ENCODE measurements at regions not wholly inside any gene's neighbourhood (a gene's known extent, or its start where the extent isn't known, plus 50 kb on each side); places are given as distances from the start of the nearest gene placed in this dataset.
A peak's percentile ranks its signal among the peaks of the same experiment; 100 is the strongest.

DNA sequence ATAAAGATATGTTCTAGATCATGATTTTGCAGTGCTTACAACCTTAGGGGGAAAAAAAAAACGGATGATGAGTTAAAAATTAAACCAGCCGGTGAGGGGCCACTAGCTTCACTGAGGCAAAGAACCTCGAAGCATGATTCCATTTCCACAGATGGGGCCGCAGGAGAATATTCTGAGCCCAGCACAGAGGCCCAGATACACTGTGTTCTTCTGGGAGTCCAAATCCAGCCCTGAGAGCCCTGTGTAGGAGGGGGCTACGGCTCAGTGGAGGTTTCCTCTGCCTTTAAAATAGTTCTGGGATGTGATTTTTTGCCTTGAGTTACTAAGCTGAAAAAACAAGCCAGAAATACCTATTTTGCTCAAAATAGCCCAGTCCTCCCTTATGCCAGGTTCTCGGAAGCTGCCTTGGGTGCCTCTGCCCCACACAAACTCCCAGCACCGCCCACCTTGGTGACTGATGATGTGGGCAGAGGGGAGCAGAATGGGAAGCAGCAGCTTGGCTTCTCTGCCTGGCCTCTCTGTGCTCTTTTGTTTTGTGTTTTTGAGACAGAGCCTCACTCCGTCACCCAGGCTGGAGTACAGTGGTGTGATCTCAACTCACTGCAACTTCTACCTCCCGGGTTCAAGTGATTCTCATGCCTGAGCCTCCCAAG is 105.4 kb upstream of the BCL2L14 start:
- Histone ChIP-seq H3K9ac (ENCODE audit: low read length) (no peak overlapping the region), H3K4me1 (ENCODE audit: control insufficient read depth, insufficient read depth, low read length) (no peaks in the 10 kb centered on the region), H3K27me3 (ENCODE audit: control insufficient read depth, insufficient read depth, low read length) (no peaks in the 10 kb centered on the region), H3K36me3 (ENCODE audit: control insufficient read depth, insufficient read depth, low read length) (no peaks in the 10 kb centered on the region), H3K27ac (ENCODE audit: low read depth, low read length) (no peak overlapping the region), H3K4me3 (ENCODE audit: low read length) (no peak overlapping the region)

DNA sequence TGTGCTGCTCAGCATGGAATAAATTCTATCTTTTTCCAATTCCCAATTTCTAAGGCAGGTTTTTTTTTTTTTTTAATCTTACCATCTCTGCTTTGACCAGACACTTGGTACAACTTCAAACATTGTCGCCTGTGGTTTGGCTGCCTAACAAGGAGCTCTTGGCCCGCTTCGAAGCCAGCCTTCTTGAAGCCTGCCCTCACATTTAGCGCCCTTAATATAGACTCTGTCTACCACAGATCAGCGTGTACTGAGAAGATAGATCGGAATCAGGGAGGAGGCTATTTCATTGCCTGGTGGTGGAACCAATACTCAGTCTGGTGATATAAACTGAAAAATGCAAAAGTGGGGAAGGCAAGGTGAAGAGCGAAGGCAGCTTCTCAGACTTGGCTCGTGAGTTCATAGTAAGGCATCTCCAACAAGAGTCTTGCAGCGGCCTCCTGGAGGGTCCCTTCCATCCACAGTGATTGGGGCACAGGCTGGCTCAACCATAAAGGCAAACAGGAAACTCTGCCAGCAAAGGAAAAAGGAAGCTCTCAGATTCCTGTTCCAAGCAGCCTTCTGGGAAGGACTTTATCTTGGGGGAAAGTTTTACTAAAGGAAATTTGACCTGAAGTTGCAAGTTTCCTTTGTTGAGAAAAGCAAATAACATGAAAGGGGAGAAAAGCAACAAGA is 103.2 kb upstream of the BCL2L14 start:
- no peaks in the 10 kb centered on the region for H3K4me1 ChIP-seq (ENCODE audit: control insufficient read depth, insufficient read depth, low read length)

DNA sequence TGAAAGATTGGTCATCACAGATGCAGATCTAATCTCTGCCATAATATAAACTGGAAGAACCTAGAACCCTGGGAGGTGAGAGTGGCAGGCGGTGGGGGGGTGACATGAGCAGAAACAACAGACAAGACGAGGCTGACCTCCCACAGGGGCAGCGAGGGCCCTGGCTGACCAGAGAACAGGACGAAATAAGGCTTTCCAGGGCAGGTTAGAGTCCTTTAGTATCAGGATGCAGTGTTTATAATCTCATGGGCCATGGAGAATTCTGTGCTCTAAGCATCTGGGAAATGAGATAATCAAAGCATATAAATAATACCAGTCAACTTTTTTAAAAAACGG is 102.7 kb upstream of the BCL2L14 start:
- Histone ChIP-seq H3K27me3 (ENCODE audit: control insufficient read depth, insufficient read depth, low read length) (no peaks in the 10 kb centered on the region), H3K9ac (ENCODE audit: low read length) (no peak overlapping the region), H3K4me3 (ENCODE audit: low read length) (no peak overlapping the region), H3K36me3 (ENCODE audit: control insufficient read depth, insufficient read depth, low read length) (no peaks in the 10 kb centered on the region), H3K27ac (ENCODE audit: low read depth, low read length) (no peak overlapping the region), H3K4me1 (ENCODE audit: control insufficient read depth, insufficient read depth, low read length) (no peaks in the 10 kb centered on the region)

More for the DNA sequence above, 103.2 kb upstream of the BCL2L14 start:
- H3K27me3 ChIP-seq (ENCODE audit: control insufficient read depth, insufficient read depth, low read length): no peaks in the 10 kb centered on the region
- H3K4me3 ChIP-seq (ENCODE audit: low read length): no peak overlapping the region
- H3K36me3 ChIP-seq (ENCODE audit: control insufficient read depth, insufficient read depth, low read length): no peaks in the 10 kb centered on the region
- H3K27ac ChIP-seq (ENCODE audit: low read depth, low read length): no peak overlapping the region
- H3K9ac ChIP-seq (ENCODE audit: low read length): peak overlapping the region; percentile 32

DNA sequence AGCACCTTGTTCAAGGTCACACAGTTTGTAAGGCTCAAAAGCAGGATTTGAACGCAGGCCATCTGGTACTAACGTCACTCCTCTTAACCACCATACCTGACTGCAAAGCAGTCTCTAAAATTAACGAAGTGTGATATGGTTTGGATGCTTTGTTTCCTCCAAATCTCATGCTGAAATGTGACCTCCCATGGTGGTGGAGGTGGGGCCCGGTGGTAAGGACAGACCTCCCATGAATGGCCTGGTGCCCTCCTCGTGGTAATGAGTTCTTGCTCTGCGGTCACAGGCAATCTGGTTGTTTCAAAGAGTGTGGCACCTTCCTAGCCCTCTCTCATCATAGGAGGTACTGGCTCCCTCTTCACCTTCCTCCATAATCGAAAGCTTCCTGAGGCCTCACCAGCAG is 102.2 kb upstream of the BCL2L14 start:
- no peaks in the 10 kb centered on the region for H3K4me1 ChIP-seq (ENCODE audit: control insufficient read depth, insufficient read depth, low read length)
- no peak overlapping the region for H3K27ac ChIP-seq (ENCODE audit: low read depth, low read length)
- H3K9ac ChIP-seq (ENCODE audit: low read length): no peak overlapping the region
- H3K27me3 ChIP-seq (ENCODE audit: control insufficient read depth, insufficient read depth, low read length): no peaks in the 10 kb centered on the region
- H3K36me3 ChIP-seq (ENCODE audit: control insufficient read depth, insufficient read depth, low read length): no peaks in the 10 kb centered on the region
- no peak overlapping the region for H3K4me3 ChIP-seq (ENCODE audit: low read length)

DNA sequence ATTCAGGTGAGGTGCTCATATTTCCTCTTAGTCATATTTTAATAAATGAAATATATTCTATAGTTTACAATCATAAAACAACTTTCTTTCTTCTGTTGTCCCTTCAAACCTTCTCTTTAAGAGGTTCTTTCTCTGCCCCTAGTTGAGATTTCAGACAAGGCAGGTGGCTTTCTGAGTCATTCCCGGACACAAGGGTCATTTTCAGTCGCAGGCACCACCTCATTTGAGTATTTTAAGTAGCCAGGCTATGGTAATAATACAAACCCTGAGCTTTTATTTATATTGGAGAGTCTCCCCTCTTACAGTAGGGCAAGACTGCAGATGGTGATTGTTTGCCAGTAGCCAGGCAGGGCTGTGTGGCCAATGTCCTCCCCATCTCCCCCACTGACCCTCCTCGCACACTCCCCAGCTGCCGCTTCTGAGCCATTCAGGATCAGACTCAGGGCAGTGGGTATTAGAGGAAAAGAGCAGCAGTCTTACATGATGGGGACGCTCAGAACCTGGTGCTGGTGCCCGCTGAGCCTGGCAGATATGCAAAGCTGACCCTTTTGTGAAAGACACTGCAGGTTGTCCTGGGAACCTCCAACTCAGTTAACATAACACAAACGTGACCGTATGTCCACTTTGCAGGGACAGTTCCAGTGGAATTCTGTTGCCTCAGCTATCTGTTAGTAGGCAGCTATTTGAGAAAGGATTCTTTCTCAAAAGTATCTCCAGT is 101.1 kb upstream of the BCL2L14 start:
- no peak overlapping the region for H3K9ac ChIP-seq (ENCODE audit: low read length)
- no peaks in the 10 kb centered on the region for H3K27me3 ChIP-seq (ENCODE audit: control insufficient read depth, insufficient read depth, low read length)
- no peak overlapping the region for H3K27ac ChIP-seq (ENCODE audit: low read depth, low read length)
- H3K36me3 ChIP-seq (ENCODE audit: control insufficient read depth, insufficient read depth, low read length): no peaks in the 10 kb centered on the region
- no peak overlapping the region for H3K4me3 ChIP-seq (ENCODE audit: low read length)
- no peaks in the 10 kb centered on the region for H3K4me1 ChIP-seq (ENCODE audit: control insufficient read depth, insufficient read depth, low read length)

DNA sequence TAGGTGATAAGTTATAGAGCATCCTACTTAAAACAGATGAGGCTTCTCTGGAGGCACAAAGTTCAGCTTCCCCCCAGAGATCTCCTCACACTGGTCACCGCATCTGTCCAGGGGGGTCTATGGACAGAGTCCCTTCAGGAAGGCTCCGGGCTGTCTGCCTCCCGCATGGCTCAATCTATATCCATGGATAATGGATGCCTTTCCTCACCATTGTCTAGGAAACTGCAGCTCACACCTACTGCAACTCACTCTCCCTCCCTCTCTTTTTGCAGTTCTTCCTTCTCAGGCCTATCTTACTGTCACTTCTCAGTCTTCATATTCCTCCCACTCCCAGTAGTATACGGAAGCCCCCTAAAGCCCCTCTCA is 100.6 kb upstream of the BCL2L14 start:
- H3K27me3 ChIP-seq (ENCODE audit: control insufficient read depth, insufficient read depth, low read length): no peaks in the 10 kb centered on the region
- no peak overlapping the region for H3K27ac ChIP-seq (ENCODE audit: low read depth, low read length)
- H3K36me3 ChIP-seq (ENCODE audit: control insufficient read depth, insufficient read depth, low read length): no peaks in the 10 kb centered on the region
- no peaks in the 10 kb centered on the region for H3K4me1 ChIP-seq (ENCODE audit: control insufficient read depth, insufficient read depth, low read length)
- H3K9ac ChIP-seq (ENCODE audit: low read length): no peak overlapping the region
- H3K4me3 ChIP-seq (ENCODE audit: low read length): no peak overlapping the region

DNA sequence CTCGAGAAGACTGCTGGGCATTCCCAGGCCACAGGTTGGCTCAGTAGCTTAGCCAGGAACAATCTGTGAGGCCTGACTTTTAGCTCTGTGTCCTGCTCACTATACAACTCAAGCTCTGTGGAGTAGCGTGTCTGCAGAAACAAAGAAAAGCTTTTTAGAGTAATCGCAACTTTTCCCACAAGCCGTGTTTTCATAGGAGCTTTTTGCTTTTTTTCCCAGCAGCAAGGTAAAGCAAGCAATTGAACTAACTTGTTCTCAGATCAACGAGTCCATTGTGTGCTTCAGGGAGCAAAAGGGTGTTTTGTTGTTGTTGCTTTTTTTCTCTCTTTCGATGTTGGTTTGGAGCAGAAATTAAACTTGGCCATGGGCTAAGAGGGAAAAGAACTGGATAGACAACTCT is 97.3 kb upstream of the BCL2L14 start:
- no peaks in the 10 kb centered on the region for H3K27me3 ChIP-seq (ENCODE audit: control insufficient read depth, insufficient read depth, low read length)
- no peaks in the 10 kb centered on the region for H3K4me1 ChIP-seq (ENCODE audit: control insufficient read depth, insufficient read depth, low read length)
- H3K4me3 ChIP-seq (ENCODE audit: low read length): no peak overlapping the region
- H3K27ac ChIP-seq (ENCODE audit: low read depth, low read length): no peak overlapping the region
- H3K9ac ChIP-seq (ENCODE audit: low read length): no peak overlapping the region
- H3K36me3 ChIP-seq (ENCODE audit: control insufficient read depth, insufficient read depth, low read length): no peaks in the 10 kb centered on the region

DNA sequence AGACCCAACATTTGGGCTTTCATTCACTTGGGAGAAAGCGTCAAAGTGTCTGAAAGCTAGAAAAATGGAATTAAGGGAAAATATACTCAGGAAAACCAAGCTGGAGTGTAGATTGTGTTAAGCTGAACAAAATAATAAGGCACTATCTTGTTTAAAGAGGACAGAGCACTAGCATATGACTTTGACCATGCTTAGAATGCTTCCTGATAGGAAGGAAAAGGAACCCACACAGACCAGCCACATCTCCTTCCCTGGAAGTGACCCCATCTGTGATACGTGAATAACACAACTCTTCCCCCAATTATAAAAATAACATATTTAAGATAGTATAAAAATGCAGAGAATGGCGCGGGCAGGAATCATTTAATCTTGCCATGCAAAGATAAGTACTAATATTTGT is 94.7 kb upstream of the BCL2L14 start:
- H3K9ac ChIP-seq (ENCODE audit: low read length): no peak overlapping the region

DNA sequence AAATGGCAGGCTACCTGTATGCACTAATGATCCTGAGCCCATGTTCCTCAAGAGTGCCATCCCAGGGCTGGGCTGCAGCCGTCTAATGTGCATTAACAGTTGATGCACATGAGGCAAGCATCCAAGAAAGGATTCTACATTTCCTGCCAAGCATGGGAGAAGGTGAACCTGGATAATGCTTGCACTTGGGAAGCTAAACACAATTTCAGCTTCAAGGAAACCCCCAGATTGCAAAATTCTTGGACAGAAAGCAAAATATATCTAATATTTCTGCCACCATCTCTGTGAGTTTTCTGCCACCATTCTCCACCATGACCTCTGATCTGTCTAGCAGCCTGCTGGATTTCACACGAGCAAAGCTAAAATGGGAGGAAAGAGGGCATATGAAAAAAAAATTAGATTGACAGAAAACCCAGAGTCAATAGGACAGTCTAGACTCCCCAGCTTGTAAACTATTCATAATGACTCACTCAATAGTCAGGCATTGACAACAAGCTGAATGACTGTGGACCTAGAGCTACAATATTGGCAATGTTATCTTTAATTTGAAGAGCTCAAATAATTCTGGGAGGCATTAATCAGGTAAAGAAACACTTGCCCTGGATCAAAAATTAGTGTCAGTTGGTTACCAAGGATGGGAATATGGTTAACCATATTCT is 91.9 kb upstream of the BCL2L14 start:
- Histone ChIP-seq H3K27ac (ENCODE audit: low read depth, low read length) (no peak overlapping the region), H3K27me3 (ENCODE audit: control insufficient read depth, insufficient read depth, low read length) (no peaks in the 10 kb centered on the region), H3K36me3 (ENCODE audit: control insufficient read depth, insufficient read depth, low read length) (no peaks in the 10 kb centered on the region), H3K4me1 (ENCODE audit: control insufficient read depth, insufficient read depth, low read length) (no peaks in the 10 kb centered on the region), H3K9ac (ENCODE audit: low read length) (no peak overlapping the region), H3K4me3 (ENCODE audit: low read length) (no peak overlapping the region)

More for the DNA sequence above, 94.7 kb upstream of the BCL2L14 start:
- no peak overlapping the region for H3K4me3 ChIP-seq (ENCODE audit: low read length)
- no peaks in the 10 kb centered on the region for H3K36me3 ChIP-seq (ENCODE audit: control insufficient read depth, insufficient read depth, low read length)
- H3K27ac ChIP-seq (ENCODE audit: low read depth, low read length): no peak overlapping the region
- no peaks in the 10 kb centered on the region for H3K4me1 ChIP-seq (ENCODE audit: control insufficient read depth, insufficient read depth, low read length)
- no peaks in the 10 kb centered on the region for H3K27me3 ChIP-seq (ENCODE audit: control insufficient read depth, insufficient read depth, low read length)

DNA sequence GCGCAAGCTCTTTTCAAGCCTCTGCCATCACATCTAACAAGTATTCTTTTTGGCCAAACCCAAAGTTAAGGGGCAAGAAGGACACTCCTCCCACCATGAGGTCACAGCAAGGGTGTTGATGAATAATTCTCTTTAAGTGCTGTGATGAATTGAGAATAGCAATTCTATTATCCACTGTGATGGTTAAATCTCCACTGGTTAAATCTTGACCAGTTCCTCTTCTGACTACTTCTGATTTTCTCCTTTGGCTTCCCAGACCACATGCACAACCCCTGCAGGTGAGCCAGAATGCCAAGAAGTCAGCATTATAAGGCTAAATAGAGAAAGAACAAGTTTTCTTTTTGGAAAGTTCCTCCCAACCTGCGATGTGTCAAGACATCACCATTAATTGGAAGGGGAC is 90.6 kb upstream of the BCL2L14 start:
- no peak overlapping the region for H3K4me3 ChIP-seq (ENCODE audit: low read length)
- H3K9ac ChIP-seq (ENCODE audit: low read length): no peak overlapping the region
- H3K27ac ChIP-seq (ENCODE audit: low read depth, low read length): no peak overlapping the region
- H3K4me1 ChIP-seq (ENCODE audit: control insufficient read depth, insufficient read depth, low read length): no peaks in the 10 kb centered on the region
- H3K27me3 ChIP-seq (ENCODE audit: control insufficient read depth, insufficient read depth, low read length): no peaks in the 10 kb centered on the region
- no peaks in the 10 kb centered on the region for H3K36me3 ChIP-seq (ENCODE audit: control insufficient read depth, insufficient read depth, low read length)

DNA sequence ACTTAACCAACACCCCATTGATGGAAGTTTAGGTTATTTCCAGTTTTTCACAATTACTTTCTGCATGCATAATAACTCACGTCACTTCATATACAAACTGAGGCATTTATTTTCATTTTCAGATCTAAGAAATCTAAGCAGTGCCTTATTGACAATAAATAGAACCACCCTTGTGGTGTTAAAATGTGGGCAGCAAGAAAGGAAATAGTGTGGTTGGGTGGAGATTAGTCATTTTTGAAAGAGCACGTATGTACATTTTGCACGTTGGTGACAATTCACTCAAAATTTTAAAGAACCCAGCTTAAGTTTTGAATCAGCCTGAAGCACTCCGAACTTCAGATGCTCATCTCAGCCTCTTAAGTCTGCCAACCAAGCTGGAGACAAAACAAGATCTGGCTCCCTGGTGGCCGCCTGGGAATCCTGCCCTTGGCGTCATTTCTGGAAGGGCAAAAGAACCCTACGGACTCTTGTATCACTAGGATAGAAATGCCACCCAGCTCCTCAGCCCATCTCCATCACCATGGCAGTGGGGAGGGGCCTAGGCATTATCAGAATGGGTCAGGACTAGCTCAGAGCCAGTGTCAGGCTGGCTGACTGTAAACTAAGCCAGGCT is 89.5 kb upstream of the BCL2L14 start:
- no peaks in the 10 kb centered on the region for H3K4me1 ChIP-seq (ENCODE audit: control insufficient read depth, insufficient read depth, low read length)
- no peak overlapping the region for H3K4me3 ChIP-seq (ENCODE audit: low read length)
- H3K9ac ChIP-seq (ENCODE audit: low read length): no peak overlapping the region
- no peak overlapping the region for H3K27ac ChIP-seq (ENCODE audit: low read depth, low read length)
- H3K27me3 ChIP-seq (ENCODE audit: control insufficient read depth, insufficient read depth, low read length): no peaks in the 10 kb centered on the region
- H3K36me3 ChIP-seq (ENCODE audit: control insufficient read depth, insufficient read depth, low read length): no peaks in the 10 kb centered on the region

DNA sequence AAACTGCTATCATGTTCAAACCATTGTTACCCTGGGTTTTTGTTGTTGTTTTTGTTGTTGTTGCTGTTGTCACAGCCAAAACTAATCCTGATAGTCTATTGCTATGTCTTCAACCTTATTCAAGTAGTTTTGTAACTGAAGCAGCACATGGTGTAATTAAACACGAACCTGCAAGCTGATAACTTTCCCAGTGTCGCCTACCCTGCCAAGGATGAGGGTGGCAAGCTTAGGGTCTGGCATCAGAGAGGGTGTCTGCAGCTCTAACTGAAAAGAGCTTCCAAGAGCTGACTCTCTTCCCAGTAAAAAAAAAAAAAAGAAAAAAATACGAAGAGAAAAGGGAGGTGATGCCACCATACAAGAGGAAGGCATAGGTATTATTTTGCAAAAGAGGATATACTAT is 86.3 kb upstream of the BCL2L14 start:
- H3K27ac ChIP-seq (ENCODE audit: low read depth, low read length): no peak overlapping the region
- no peaks in the 10 kb centered on the region for H3K4me1 ChIP-seq (ENCODE audit: control insufficient read depth, insufficient read depth, low read length)
- no peak overlapping the region for H3K9ac ChIP-seq (ENCODE audit: low read length)
- H3K27me3 ChIP-seq (ENCODE audit: control insufficient read depth, insufficient read depth, low read length): no peaks in the 10 kb centered on the region
- H3K36me3 ChIP-seq (ENCODE audit: control insufficient read depth, insufficient read depth, low read length): no peaks in the 10 kb centered on the region
- H3K4me3 ChIP-seq (ENCODE audit: low read length): no peak overlapping the region

All from rectal smooth muscle tissue (tissue), 1 donor.